Hematopoietic multipotent progenitor cell treated with erythropoietin and hydrocortisone succinate and interleukin-3 and kit ligand, for 6 days (in vitro differentiated cells): ENCODE measurements at regions not wholly inside any gene's neighbourhood (a gene's known extent, or its start where the extent isn't known, plus 50 kb on each side); places are given as distances from the start of the nearest gene placed in this dataset.
"Not testable (repeated sequence)": the region's sequence is repeated elsewhere in the genome, so short reads cannot be mapped to it uniquely, and the experiment has no call there.

ENCODE experiments used
- DNase-seq: peaks from one replicate; pipeline ENCODE4 v3.0.0-alpha.2; 2015

- DNase-seq = no peak
These were observed 231.4 kb upstream of the ECI2 start for GRCh38 chr6:4366635-4367395.

GRCh38 chr6:4365686-4366085, 230.3 kb upstream of the ECI2 start:
- DNase-seq = no peak

- no peak for DNase-seq
These were observed 229.3 kb upstream of the ECI2 start for GRCh38 chr6:4364711-4365110.

- DNase-seq = no peak
These were observed 228.8 kb upstream of the ECI2 start for GRCh38 chr6:4364172-4364571.

GRCh38 chr6:4363656-4364055, 228.3 kb upstream of the ECI2 start:
- DNase-seq = no peak

- no peak for DNase-seq
These were observed 227.0 kb upstream of the ECI2 start for GRCh38 chr6:4362326-4362725.

GRCh38 chr6:4360920-4361319, 225.5 kb upstream of the ECI2 start:
- DNase-seq = no peak

GRCh38 chr6:4359108-4359730, 223.8 kb upstream of the ECI2 start:
- DNase-seq = no peak

GRCh38 chr6:4358414-4359107, 223.2 kb upstream of the ECI2 start:
- no peak for DNase-seq

GRCh38 chr6:4357660-4358152, 222.3 kb upstream of the ECI2 start:
- DNase-seq = not testable (repeated sequence)

GRCh38 chr6:4356899-4357659, 221.7 kb upstream of the ECI2 start:
- DNase-seq = no peak

GRCh38 chr6:4355241-4355640, 219.9 kb upstream of the ECI2 start:
- DNase-seq = no peak

- no peak for DNase-seq
These were observed 218.8 kb upstream of the ECI2 start for GRCh38 chr6:4354181-4354580.

GRCh38 chr6:4352731-4353130, 217.4 kb upstream of the ECI2 start:
- DNase-seq = no peak

- no peak for DNase-seq
These were observed 216.9 kb upstream of the ECI2 start for GRCh38 chr6:4352322-4352669.

- DNase-seq = no peak
These were observed 216.3 kb upstream of the ECI2 start for GRCh38 chr6:4351520-4352321.

- no peak for DNase-seq
These were observed 215.5 kb upstream of the ECI2 start for GRCh38 chr6:4350567-4351519.

- no peak for DNase-seq
These were observed 214.6 kb upstream of the ECI2 start for GRCh38 chr6:4349931-4350330.

GRCh38 chr6:4349323-4349722, 213.9 kb upstream of the ECI2 start:
- no peak for DNase-seq

- no peak for DNase-seq
These were observed 213.2 kb upstream of the ECI2 start for GRCh38 chr6:4348462-4349112.

GRCh38 chr6:4347877-4348276, 212.5 kb upstream of the ECI2 start:
- DNase-seq = no peak
